ENCODE measurements at regions not wholly inside any gene's neighbourhood (a gene's known extent, or its start where the extent isn't known, plus 50 kb on each side); places are given as distances from the start of the nearest gene placed in this dataset.

DNA sequence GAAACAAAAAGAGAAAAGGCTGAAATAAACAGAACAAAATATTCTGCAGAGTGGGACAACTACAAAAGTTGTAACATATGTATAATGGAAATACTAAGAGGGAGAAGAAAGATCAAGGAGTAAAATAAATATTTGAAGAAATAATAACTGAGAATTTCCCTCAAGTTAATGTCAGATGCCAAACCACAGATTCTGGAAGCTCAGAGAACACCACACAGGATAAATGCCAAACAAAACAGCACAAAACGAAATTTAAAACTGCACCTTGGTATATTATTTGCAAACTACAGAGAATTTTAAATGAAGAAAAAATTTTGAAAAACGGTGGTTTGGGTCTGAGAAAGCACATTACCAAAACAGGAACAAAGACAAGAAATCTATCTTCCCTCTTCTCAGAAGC is 1588.9 kb upstream of the TMEFF2 start:
- no peak for DNase-seq

GRCh38 chr2:193778293-193778692 is 1583.6 kb upstream of the TMEFF2 start:
- no peak for DNase-seq

- DNase-seq, result no peak
Measured at GRCh38 chr2:193776988-193777387, 1582.3 kb upstream of the TMEFF2 start.

DNA sequence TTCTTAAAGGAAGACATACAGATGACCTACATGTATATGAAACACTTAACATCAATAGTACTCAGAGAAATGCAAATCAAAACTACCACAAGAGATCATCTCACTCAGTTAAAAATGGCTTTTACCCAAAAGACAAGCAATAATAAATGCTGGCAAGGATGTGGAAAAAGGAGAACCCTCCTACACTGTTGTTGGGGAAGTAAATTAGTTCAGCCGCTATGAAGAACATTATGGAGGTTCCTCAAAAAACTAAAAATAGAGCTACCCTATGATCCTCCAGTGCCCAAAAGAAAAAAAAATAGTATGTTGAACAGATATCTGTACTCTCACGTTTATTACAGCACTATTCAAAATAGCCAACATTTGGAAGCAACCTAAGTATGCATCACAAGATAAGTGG is 1579.4 kb upstream of the TMEFF2 start:
- no peak for DNase-seq

GRCh38 chr2:193751299-193751698 is 1556.6 kb upstream of the TMEFF2 start:
- no peak for DNase-seq

- DNase-seq, result no peak
Measured at GRCh38 chr2:193749485-193749884, 1554.8 kb upstream of the TMEFF2 start.

DNA sequence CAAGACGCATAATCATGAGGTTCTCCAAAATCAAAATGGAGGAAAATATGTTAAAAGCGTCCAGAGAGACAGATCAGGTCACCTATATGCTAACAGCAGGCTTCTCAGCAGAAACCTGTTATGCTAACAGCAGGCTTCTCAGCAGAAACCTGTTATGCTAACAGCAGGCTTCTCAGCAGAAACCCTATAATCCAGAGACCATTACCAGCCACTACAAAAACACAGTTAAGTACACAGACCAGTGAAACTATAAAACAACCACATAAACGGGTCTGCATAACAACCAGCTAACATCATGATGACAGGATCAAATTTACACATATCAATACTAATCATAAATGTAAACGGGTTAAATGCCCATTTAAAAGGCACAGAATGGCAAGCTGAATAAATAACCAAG is 1548.4 kb upstream of the TMEFF2 start:
- no peak for DNase-seq

- no peak for DNase-seq
Measured at GRCh38 chr2:193738892-193739291, 1544.2 kb upstream of the TMEFF2 start.

DNA sequence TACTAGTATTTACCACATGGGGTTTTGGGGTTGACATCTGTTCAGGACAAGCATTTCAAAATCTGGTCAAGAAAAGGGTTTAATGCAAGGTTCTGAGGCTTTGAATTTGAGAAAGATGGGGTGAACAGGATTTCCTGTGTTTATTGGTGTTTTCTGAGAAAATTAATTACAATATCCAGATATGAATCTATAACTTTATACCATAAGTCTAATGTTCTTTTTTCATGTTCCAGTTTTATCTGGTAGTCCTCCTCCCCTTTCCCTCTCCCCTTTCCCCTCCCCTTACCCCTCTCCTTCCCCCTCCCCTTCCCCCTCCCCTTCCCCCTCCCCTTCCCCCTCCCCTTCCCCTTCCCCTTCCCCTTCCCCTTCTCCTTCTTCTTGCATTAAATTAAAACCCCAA is 1518.2 kb upstream of the TMEFF2 start:
- no peak for DNase-seq

- no peak for DNase-seq
Measured at GRCh38 chr2:193703411-193703810, 1508.7 kb upstream of the TMEFF2 start.

DNA sequence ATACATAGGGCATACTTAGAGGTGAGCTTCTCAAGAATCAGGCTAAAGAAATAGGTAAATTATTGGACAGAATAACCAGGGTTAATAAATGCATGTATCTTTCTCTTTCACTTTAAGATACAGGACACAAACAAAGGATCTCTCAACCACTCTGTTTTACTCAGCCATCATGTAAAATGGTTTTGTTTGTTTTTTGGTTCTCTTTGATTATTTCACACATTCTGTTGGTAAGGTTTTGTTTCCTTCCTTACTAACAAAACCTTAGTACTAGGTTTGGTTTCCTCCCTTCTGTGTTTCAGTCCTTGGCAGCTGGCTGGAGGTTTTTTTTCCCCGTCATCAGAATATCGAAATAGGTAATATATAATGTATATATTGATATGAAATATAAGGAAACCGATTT is 1506.8 kb upstream of the TMEFF2 start:
- no peak for DNase-seq

- no peak for DNase-seq
Measured at GRCh38 chr2:193695367-193695766, 1500.6 kb upstream of the TMEFF2 start.

GRCh38 chr2:193693758-193694157 is 1499.0 kb upstream of the TMEFF2 start:
- no peak for DNase-seq

GRCh38 chr2:193690572-193690971 is 1495.8 kb upstream of the TMEFF2 start:
- no peak for DNase-seq

DNA sequence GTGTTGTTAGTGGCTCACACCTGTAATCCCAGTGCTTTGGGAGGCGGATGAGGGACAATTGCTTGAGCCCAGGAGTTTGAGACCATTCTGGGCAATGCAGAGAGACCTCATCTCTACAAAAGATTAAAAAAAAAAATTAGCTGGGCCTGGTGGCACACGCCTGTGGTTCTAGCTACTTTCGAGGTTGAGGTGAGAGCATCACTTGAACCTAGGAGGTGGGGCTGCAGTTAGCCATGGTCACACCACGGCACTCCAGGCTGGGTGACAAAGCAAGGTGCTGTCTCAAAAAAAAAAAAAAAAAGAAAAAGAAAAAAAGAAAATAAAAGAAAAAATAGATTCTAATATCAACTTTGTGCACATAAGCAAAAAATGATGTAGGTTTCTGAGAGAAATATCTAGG is 1492.5 kb upstream of the TMEFF2 start:
- DNase-seq, result no peak

DNA sequence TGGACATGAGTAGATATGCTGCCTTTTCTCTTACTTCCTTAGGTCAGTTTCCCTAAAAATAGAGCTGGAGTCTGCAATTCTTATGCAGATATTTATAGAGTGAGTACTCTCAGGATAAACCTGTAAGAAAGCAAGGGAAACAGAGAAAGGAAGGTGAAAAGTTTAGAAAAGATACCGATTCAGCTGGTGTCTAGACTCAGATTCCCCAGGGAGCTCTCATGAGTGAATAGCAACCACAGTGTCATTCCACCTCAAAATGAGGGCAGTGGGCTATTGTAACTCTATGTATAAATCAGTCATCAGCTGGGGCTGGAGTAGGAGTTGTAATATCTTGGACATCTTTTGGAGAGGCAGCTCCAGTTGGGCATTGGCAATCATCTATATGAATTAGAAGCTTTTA is 1485.1 kb upstream of the TMEFF2 start:
- DNase-seq, result no peak

GRCh38 chr2:193670478-193670877 is 1475.7 kb upstream of the TMEFF2 start:
- DNase-seq, result no peak

DNA sequence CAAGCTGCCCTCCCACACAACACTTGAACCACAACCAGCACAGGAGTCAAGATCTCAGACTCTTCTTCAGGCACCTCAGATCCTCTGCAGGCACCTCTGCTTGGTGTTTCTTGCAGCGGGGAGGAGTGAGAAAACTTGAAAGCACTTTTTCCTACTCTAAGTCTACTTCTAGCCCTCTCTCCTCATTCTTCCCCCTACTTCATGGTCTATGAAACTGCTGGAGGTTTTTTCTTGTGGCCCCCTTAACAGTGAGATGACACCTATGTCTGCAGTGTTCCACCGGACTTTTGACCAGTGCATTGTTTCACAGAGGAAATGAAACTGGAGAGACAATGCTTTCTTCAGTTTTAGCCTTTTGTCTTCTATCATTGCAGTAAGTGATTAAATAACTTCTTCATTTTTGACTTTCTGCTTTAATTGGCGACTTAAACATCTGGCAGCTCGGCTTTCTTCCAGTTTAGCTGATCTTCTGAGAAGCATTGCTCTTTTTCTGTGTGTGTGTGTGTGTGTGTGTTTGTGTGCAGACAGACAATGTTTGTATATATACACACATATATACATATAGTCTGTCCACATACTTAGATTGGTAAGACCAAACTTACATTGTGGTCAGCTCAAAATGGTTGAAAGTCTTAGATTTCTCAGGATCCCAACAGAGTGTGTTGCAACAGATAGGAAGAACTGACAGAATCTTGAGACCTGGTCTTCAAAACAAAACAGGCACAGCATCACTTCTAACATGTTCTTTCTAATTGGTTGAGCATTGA is 1474.0 kb upstream of the TMEFF2 start:
- DNase-seq, result no peak

DNA sequence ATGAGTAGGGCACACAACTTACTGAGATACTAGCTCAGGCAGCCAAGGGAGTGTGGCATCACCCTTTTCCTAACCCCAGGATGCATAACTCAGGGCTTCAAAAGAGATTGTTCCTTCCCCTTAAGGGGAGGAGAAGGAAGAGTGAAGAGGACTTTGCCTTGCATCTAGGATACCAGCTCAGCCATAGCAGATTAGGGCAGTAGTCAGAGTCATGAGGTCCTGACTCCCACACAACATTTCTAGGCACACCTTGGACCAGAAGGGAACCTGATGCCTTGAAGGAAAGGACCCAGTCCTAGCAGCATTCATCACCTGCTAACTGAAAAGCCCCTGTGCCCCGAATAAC is 1433.2 kb upstream of the TMEFF2 start:
- DNase-seq, result no peak

DNA sequence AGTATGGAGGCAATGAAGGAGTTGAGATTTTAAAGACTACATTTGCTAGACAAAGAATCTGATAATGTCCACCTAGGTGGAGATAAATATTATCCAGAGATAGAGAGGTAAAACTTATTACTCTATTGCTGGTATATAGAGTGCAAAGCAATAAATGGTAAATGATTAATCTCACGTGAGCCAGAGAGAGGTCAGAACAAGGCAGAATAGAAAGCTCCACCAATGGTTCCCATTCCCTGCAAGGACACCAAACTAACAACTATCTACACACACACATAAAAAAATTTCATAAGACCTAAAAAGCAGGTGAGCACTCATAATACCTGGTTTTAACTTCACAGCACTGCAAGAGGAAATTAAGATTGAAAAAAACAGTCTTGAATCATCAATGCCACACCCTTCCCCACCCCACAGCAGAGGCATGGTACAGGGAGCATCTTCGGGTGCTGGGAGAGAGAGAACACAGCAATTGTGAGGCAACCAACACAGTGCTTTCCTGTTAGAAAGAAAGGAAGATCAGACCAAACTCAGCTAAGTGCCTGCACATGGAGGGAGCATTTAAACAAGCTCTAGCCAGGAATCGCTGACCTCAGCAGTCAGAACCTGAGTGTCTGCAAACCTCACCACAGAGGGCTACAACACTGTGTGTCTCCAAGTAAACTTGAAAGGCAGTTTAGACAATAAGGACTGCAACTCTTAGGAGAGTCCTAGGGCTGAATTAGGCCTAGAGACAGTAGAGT is 1432.6 kb upstream of the TMEFF2 start:
- DNase-seq, result no peak

GRCh38 chr2:193608451-193608850 is 1413.7 kb upstream of the TMEFF2 start:
- DNase-seq, result no peak

GRCh38 chr2:193590831-193591230 is 1396.1 kb upstream of the TMEFF2 start:
- no peak for DNase-seq

DNA sequence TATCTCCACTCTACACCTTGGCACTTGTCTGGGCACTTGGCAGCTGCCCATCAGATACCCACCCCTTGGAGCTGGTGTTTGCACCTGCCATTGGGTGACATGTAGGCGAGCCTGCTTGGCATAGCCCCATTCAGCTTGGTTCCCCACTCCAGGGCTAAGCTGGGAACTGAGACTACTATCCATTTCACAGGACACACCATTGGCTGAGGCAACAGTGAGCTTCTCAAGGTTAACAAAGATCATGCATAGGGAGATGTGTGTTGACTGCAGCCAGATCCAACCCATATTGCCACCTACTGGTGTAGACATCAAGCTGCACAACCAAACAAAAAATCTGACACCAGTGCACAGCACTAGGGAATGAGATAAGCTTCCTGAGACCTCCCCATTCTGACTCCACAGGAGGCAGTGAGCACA is 1389.8 kb upstream of the TMEFF2 start:
- no peak for DNase-seq

DNA sequence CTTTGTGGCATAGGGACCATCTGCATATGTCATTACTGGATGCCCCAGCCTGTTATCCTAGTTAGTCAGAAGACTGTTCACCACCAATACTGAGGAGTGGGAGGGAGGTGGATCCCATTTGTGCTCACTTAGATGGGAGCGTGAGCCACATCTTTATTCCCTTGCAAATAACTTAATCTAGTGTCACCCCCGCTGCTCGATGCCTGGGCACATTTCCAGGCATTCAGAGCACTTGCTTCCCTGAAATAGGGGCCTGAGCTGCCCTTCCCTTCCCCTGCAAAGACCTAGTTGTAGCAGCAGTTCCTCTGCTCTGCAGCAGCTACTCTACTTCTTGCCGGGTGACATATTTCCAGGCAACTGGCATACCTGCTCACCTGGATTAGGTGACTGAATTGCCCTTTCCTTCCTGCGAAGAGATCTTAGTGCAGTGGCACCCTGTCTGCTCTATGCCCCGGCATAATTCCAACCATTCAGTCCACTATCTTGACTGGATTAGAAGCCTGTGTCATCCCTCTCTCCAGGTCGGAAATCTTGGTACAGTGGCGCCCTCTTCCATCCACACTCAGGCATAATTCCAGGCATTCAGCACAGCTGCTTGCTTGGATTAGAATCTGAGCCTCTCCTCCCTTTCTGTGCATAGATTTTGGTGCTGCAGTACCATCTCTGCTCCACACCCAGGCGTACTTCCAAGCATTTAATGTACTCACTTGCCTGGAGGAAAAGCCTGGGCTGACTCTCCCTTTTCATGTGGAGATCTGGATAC is 1389.1 kb upstream of the TMEFF2 start:
- no peak for DNase-seq

All from activated naive CD4-positive, alpha-beta T cell treated with Interleukin-2 at 50 U/mL for 16 hours (primary cell).